ENCODE measurements at regions not wholly inside any gene's neighbourhood (a gene's known extent, or its start where the extent isn't known, plus 50 kb on each side); places are given as distances from the start of the nearest gene placed in this dataset.

DNA sequence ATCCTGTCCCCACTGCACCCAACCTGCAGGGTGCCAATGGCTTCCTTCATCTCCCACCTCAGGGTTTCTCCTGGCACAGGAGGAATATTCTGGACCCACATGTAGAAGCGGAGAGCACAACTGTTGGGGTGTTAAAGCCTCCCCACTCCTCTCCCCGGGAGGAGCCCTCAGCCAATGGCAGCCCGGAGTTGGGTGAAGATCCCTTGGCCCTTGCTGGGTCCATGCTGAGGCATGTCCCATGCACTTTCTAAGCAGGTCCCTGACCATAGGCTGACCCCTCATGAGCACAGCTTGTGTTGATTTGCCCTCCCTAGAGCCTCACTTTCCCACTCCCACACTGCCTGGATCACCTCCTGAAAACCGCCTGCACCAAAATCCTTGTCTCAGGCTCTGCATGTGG lies 97.2 kb upstream of the PMEPA1 start:
- in situ Hi-C loops (cut with HindIII; ENCODE audit: low pct_unique_long_range_greater_than_20kb, low sequenced_read_pairs): no loop called here
- DNase-seq (ENCODE audit: low read depth, low spot score): no peak

DNA sequence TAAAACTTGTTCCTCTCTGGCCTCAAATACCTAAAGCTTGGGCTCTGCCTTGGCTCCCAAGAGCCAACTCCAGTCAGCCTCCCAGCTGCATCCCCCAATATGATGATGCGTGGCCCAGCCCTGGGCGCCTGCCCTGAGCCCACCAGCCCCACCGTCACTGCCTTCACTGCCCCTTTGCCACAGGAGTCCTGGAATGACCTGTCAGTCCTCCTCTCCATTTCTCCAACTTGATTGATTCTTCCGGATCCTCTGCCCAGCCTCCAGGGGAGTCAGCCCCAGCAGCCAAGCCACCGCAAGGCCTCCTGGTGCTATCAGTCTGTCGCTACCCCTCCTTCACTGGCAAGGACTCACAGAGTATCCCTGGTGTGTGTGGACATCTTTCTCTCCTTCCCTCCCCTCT lies 96.7 kb upstream of the PMEPA1 start:
- in situ Hi-C loops (cut with HindIII; ENCODE audit: low pct_unique_long_range_greater_than_20kb, low sequenced_read_pairs): no loop called here
- DNase-seq (ENCODE audit: low read depth, low spot score): no peak

- in situ Hi-C loops (cut with HindIII; ENCODE audit: low pct_unique_long_range_greater_than_20kb, low sequenced_read_pairs): no loop called here
- no peak for DNase-seq (ENCODE audit: low read depth, low spot score)
These were observed 95.9 kb upstream of the PMEPA1 start for GRCh38 chr20:57805747-57806146.

DNA sequence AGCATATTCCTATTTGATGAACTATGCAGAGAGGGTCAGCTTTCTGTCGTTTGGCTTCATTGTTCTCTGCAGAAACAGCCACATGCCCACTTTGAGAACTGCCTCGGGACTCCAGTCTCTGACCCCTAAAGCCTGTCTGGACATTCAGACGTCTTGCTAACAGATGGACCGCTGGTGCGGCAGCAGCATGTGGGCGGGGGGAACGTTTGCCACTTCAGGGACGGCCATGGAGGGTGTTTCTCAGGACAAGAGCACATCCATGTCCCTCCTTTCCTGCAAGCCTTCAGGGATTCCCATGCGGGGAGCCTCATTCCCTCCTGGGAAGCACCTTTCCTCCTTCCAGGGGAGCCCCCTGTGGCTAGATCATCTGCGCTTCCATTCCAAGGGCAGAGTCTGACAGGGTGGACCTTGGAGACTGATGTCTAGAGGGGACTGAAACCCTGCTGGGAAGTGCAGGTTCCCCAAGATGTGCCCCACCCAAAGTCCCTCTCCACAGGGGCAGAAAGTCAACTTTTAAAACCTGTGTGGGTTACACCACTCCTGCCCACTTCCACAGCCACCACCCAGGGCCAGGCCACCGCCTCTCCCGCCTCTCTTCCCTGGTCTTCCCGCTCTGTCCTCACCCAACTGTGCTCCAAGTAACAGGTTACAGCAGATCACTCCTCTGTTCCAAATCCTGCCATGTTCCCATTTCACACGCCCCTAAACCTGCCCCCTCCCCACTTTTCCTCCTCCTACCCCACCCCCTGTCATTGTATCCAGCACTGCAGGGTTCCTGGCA lies 94.8 kb upstream of the PMEPA1 start:
- DNase-seq (ENCODE audit: low read depth, low spot score): no peak
- in situ Hi-C loops (cut with HindIII; ENCODE audit: low pct_unique_long_range_greater_than_20kb, low sequenced_read_pairs): no loop called here

DNA sequence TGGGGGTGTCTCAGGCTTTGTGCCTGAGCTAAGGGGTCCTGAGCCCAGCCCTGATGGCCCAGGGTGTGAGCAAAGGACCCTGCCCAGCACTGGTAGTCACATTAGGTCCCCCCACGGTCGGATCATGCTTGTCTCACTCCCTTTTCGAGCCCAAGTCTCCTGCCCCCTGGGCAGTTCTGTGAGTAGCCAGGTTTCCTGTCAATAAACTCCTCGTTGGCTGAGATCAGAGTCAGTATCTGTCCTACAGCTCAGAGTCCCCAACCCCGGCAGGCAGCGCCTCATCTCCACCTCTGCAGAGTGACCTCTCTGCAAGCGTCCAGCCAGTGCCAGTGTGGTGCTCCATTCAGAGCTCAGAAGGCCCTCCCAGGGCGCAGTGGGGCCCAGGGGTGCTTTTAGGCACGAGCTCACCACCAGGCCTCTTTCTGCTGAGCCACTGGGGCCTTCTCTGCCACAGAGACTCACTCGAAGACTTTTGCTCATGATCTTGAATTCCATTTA lies 93.7 kb upstream of the PMEPA1 start:
- in situ Hi-C loops (cut with HindIII; ENCODE audit: low pct_unique_long_range_greater_than_20kb, low sequenced_read_pairs): no loop called here

GRCh38 chr20:57802765-57803507 lies 93.1 kb upstream of the PMEPA1 start:
- DNase-seq (ENCODE audit: low read depth, low spot score): no peak

More for the DNA sequence above, 93.7 kb upstream of the PMEPA1 start:
- DNase-seq (ENCODE audit: low read depth, low spot score): no peak

DNA sequence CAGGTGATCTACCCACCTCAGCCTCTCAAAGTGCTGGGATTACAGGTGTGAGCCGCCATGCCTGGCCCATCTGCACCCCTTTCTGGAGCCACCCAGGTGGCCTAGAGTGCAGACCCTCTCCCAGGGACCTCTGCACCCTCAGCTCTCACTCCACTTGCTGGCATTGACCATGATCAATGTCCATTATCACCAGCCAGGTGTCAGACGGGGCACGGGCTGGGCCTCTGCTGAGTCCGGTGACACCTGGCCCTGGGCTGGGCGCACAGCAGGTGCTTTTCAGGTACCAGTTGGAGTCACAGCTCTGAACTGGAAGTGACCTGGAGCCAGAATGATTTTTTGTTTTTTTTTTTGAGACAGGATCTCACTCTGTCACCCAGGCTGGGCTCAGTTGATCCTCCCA lies 91.8 kb upstream of the PMEPA1 start:
- DNase-seq (ENCODE audit: low read depth, low spot score): no peak
- in situ Hi-C loops (cut with HindIII; ENCODE audit: low pct_unique_long_range_greater_than_20kb, low sequenced_read_pairs): no loop called here

More at GRCh38 chr20:57802765-57803507, 93.1 kb upstream of the PMEPA1 start:
- in situ Hi-C loops (cut with HindIII; ENCODE audit: low pct_unique_long_range_greater_than_20kb, low sequenced_read_pairs): no loop called here

DNA sequence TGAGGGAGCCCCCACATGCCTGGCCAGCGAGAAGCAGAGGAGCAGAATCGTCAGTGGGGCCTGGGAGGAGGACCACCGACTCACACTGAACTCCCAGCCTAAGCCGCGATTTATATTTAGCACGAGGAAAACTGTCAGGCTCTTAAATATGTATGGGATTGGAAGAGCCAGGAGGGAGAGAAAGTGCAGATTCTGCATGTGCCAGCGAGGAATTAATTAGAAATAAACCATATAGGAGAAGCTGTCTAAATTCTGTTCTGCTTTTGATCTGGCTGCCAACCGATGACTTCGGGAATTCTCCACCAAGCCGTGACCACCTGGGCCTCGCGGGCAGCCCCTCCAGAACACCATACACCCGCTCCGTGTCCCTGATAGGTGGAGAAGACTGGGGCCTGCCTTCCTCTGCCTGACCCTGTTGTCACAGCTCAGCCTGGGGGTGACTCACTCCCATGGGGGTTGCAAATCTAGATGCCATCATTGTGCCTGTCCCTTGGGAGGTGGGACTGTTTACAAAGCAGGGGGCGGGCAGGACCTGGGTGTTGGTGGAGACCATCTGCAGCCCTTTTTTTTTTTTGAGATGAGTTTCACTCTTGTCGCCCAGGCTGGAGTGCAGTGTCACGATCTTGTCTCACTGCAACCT lies 91.1 kb upstream of the PMEPA1 start:
- in situ Hi-C loops (cut with HindIII; ENCODE audit: low pct_unique_long_range_greater_than_20kb, low sequenced_read_pairs): no loop called here
- no peak for DNase-seq (ENCODE audit: low read depth, low spot score)

GRCh38 chr20:57797401-57797800 lies 87.6 kb upstream of the PMEPA1 start:
- in situ Hi-C loops (cut with HindIII; ENCODE audit: low pct_unique_long_range_greater_than_20kb, low sequenced_read_pairs): no loop called here
- no peak for DNase-seq (ENCODE audit: low read depth, low spot score)

DNA sequence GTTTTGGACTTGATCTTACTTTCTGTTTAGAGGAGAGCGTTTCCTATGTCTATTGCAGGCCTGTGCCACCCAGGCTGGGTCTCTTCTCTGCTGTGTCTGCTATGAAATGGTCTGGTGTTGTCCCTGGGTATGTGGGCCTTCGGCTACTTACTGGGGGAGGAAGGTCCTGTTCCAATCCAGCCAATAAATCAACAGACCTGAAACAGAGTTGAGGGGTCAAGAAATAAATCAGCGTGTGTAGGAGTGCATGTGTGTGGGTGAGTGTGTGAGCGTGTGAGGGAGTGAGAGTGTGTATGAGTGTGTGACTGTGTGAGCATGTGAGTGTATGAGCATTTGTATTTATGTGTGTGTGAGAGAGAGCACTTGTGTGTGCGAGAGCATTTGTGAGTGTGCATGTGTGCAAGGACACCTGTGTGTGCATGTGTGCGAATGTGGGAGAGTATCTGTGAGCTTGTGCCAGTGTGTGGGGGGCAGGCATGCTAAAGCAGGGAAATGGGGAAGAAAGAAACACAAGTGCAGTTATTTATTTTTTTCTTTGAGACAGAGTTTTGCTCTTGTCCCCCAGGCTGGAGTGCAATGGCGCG lies 86.3 kb upstream of the PMEPA1 start:
- in situ Hi-C loops (cut with HindIII; ENCODE audit: low pct_unique_long_range_greater_than_20kb, low sequenced_read_pairs): no loop called here
- DNase-seq (ENCODE audit: low read depth, low spot score): no peak

GRCh38 chr20:57795342-57795697 lies 85.5 kb upstream of the PMEPA1 start:
- DNase-seq (ENCODE audit: low read depth, low spot score): no peak
- in situ Hi-C loops (cut with HindIII; ENCODE audit: low pct_unique_long_range_greater_than_20kb, low sequenced_read_pairs): no loop called here

GRCh38 chr20:57794600-57795341 lies 85.0 kb upstream of the PMEPA1 start:
- in situ Hi-C loops (cut with HindIII; ENCODE audit: low pct_unique_long_range_greater_than_20kb, low sequenced_read_pairs): no loop called here
- no peak for DNase-seq (ENCODE audit: low read depth, low spot score)

DNA sequence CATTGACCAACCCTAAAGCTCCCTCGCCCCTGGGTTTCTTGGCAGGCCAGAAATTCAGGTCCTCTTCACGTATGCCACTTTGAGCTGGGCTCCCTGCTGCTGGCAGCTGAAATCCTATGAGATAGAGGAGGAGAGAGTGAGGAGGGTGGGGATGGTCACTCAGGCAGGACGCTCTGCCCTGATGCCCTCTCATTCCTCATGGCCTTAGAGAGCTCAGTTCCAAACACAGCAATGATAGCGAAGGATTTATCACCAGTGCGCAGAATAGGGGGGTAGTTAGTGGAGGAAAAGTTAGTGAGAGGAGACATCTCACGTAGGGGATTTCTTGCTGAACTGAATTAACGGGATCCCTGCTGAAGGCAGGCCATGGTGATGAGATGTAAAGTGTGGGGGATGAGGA lies 84.2 kb upstream of the PMEPA1 start:
- no peak for DNase-seq (ENCODE audit: low read depth, low spot score)
- in situ Hi-C loops (cut with HindIII; ENCODE audit: low pct_unique_long_range_greater_than_20kb, low sequenced_read_pairs): no loop called here

GRCh38 chr20:57793421-57793820 lies 83.6 kb upstream of the PMEPA1 start:
- DNase-seq (ENCODE audit: low read depth, low spot score): no peak
- in situ Hi-C loops (cut with HindIII; ENCODE audit: low pct_unique_long_range_greater_than_20kb, low sequenced_read_pairs): no loop called here

DNA sequence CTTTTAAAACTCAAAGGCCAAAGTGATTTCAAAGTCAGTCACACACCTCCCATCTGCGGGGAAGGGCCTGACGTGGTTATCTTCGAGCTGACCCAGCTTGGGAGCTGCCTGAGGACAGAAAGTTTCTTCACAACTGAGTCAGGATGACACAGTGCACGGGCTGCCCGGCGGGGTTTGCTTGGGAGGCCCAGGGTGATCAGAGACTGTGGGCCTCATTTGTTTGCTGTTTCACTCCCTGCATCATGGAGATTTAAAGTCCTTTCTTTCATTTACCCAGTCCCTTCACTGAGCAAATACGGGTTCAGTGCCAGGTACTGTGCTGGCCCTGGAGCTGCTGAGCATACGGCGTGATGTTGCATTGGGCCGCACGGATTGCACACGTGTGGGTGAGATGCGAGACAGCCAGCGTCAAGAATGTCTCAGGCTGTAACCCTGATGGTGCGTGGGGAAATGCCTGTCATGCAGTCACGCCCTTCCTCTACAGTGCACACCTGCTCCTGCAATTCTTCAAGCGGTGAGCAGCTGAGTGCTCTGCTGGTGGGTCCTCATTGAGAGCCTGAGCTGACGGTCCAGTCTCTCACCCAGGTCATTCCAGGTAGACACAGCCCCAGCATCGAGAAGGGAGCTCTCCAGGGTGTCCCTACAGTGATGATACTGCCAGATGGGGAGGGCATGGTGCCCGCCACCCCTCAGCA lies 82.7 kb upstream of the PMEPA1 start:
- no peak for DNase-seq (ENCODE audit: low read depth, low spot score)
- in situ Hi-C loops (cut with HindIII; ENCODE audit: low pct_unique_long_range_greater_than_20kb, low sequenced_read_pairs): no loop called here

DNA sequence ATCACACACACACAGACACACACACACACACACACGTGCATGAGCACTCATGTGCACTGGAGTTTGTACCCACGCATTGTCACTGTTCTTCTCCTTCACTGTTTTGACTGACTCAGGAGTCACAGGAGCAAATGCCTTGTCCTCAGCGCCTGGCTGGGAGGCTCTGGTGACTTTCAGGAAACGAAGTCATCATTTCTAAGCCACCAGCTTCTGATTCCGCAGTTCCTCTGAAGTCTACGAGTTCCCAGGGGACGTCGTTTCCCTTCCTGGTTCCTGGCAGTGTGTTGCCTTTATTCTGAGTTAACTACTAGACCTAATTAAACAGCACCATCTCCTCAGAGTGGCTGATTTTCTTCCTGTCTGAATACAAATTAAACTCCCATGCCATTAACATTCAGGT lies 82.2 kb upstream of the PMEPA1 start:
- no peak for DNase-seq (ENCODE audit: low read depth, low spot score)
- in situ Hi-C loops (cut with HindIII; ENCODE audit: low pct_unique_long_range_greater_than_20kb, low sequenced_read_pairs): no loop called here
